ENCODE measurements at regions not wholly inside any gene's neighbourhood (a gene's known extent, or its start where the extent isn't known, plus 50 kb on each side); places are given as distances from the start of the nearest gene placed in this dataset.

DNA sequence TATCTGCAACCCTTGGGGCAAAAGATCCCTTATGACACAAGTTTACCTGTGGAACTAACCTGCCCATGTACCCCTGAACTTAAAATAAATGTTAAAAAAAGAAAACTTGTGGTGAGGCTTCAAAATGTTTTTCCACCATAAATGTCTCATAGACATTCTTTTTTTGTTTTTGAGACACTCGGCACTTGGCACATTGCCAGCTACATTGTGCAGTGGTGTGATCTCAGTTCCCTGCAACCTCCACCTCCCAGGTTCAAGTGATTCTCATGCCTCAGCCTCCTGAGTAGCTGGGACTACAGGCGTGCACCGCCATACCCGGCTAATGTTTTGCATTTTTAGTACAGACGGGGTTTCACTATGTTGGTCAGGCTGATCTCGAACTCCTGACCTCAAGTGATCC lies 528.9 kb upstream of the CXorf51A start:
- Histone ChIP-seq H3K9me3 (no peaks in the 10 kb centered on the region; the same call in 2 of the 3 replicates), H3K4me1 (no peaks in the 10 kb centered on the region), H3K4me3 (no peak overlapping the region), H3K27ac (no peak overlapping the region), H3K4me2 (no peak overlapping the region)
- WGBS (ENCODE audit: missing lambda C conversion rate) = 41% methylated on average over 5 of the region's 6 CpGs
- FAIRE-seq = no peak
- no peak for TF ChIP-seq EHF (CRISPR knock-in tag; IDR thresholded peaks at IDR 0.05)
- TF ChIP-seq CHD2 (IDR thresholded peaks at IDR 0.05; ENCODE audit: low read length, partially characterized antibody) = no peak
- ATAC-seq = no peak
- no peak for DNase-seq (ENCODE audit: low read depth in 1 of 2, low spot score in 1 of 2)
- CTCF ChIA-PET = no interaction called here
- POLR2A ChIA-PET = no interaction called here

DNA sequence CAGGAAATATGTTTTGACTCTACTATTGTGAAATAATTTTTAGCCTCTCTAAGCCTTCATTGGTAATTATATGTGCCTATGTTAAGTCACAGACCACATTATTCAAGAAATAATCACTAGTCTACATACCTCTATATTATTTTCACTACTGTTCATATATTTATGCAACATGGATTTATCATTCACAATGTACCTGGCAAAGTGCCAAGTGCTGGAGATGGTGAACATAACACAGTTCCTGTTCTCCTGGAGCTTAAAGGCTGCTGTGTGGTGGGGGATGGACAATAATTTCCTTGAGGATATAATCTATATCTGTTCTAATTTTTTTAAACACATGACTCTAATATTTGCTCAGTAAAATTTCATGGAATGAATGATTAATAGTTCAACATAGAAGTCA lies 527.7 kb upstream of the CXorf51A start:
- no peak for DNase-seq (ENCODE audit: low read depth in 1 of 2, low spot score in 1 of 2)
- Histone ChIP-seq H3K4me2 (no peak overlapping the region), H3K4me3 (no peak overlapping the region), H3K4me1 (no peaks in the 10 kb centered on the region), H3K27ac (no peak overlapping the region), H3K9me3 (no peaks in the 10 kb centered on the region; the same call in 2 of the 3 replicates)
- FAIRE-seq = no peak
- no peak for ATAC-seq
- TF ChIP-seq NPAS2 (CRISPR knock-in tag; IDR thresholded peaks at IDR 0.05; ENCODE audit: borderline replicate concordance) (no peak), TFCP2L1 (CRISPR knock-in tag; IDR thresholded peaks at IDR 0.05) (no peak), CHD2 (IDR thresholded peaks at IDR 0.05; ENCODE audit: low read length, partially characterized antibody) (no peak), BHLHE40 (IDR thresholded peaks at IDR 0.05; ENCODE audit: low read depth, low read length) (no peak), MYC (IDR thresholded peaks at IDR 0.05; ENCODE audit: borderline replicate concordance, low read length) (no peak), CHD4 (IDR thresholded peaks at IDR 0.05; ENCODE audit: borderline replicate concordance) (no peak), HDAC2 (IDR thresholded peaks at IDR 0.05) (no peak), PHF8 (IDR thresholded peaks at IDR 0.05; ENCODE audit: borderline replicate concordance, low read depth) (no peak)
- TF ChIP-seq, protein P1, sequence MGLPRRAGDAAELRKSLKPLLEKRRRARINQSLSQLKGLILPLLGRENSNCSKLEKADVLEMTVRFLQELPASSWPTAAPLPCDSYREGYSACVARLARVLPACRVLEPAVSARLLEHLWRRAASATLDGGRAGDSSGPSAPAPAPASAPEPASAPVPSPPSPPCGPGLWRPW (IDR thresholded peaks at IDR 0.05) = no peak
- TF ChIP-seq, protein P2, sequence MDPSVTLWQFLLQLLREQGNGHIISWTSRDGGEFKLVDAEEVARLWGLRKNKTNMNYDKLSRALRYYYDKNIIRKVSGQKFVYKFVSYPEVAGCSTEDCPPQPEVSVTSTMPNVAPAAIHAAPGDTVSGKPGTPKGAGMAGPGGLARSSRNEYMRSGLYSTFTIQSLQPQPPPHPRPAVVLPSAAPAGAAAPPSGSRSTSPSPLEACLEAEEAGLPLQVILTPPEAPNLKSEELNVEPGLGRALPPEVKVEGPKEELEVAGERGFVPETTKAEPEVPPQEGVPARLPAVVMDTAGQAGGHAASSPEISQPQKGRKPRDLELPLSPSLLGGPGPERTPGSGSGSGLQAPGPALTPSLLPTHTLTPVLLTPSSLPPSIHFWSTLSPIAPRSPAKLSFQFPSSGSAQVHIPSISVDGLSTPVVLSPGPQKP (IDR thresholded peaks at IDR 0.05; ENCODE audit: low read depth, low read length) = no peak
- ChIA-PET CTCF (no interaction called here), POLR2A (no interaction called here)

DNA sequence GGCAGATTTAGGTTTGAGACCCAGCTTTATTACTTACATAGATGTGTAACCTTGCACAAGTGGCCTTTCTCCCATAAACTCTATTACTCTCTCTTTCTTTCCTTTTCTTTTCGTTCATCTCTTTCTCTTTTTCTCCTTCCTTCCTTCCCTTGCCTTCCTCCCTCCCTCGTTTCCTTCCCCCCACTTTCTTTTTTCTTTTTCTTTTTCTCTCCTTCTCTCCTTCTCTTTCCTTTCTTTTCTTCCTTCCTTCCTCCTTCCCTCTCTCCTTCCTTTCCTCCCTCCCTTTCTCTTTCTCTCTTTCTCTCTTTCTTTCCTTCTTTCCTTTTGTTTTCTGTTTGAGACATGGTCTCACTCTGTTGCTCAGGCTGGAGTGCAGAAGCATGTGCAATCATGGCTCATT lies 526.4 kb upstream of the CXorf51A start:
- DNase-seq (ENCODE audit: low read depth in 1 of 2, low spot score in 1 of 2) = no peak
- 0% methylated on average over 2 of the region's 2 CpGs for WGBS (ENCODE audit: missing lambda C conversion rate)
- no peak overlapping the region for H3K4me3 ChIP-seq
- H3K9me3 ChIP-seq = no peaks in the 10 kb centered on the region; the same call in 2 of the 3 replicates
- no peak overlapping the region for H3K4me2 ChIP-seq
- CTCF ChIA-PET = no interaction called here
- no peaks in the 10 kb centered on the region for H3K4me1 ChIP-seq
- TF ChIP-seq EHMT2 (IDR thresholded peaks at IDR 0.05; ENCODE audit: low read depth) (no peak), EHF (CRISPR knock-in tag; IDR thresholded peaks at IDR 0.05) (no peak), EP300 (IDR thresholded peaks at IDR 0.05) (no peak), HEYL (CRISPR knock-in tag; IDR thresholded peaks at IDR 0.05) (no peak), PHF8 (IDR thresholded peaks at IDR 0.05; ENCODE audit: borderline replicate concordance, low read depth) (no peak), JUN (IDR thresholded peaks at IDR 0.05) (no peak), ESRRA (IDR thresholded peaks at IDR 0.05; ENCODE audit: borderline replicate concordance, low read length) (no peak), TFCP2L1 (CRISPR knock-in tag; IDR thresholded peaks at IDR 0.05) (no peak), TP53 (CRISPR knock-in tag; IDR thresholded peaks at IDR 0.05) (no peak), RAD21 (conservative IDR thresholded peaks at IDR 0.05 in 1 of 2, IDR thresholded peaks at IDR 0.05 in 1 of 2) (no peak), ZSCAN20 (CRISPR knock-in tag; IDR thresholded peaks at IDR 0.05) (no peak)
- TF ChIP-seq, protein P3, sequence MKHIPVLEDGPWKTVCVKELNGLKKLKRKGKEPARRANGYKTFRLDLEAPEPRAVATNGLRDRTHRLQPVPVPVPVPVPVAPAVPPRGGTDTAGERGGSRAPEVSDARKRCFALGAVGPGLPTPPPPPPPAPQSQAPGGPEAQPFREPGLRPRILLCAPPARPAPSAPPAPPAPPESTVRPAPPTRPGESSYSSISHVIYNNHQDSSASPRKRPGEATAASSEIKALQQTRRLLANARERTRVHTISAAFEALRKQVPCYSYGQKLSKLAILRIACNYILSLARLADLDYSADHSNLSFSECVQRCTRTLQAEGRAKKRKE (CRISPR knock-in tag; IDR thresholded peaks at IDR 0.05; ENCODE audit: low read depth) = no peak
- FAIRE-seq = no peak
- ATAC-seq = no peak
- POLR2A ChIA-PET = no interaction called here
- H3K27ac ChIP-seq = no peak overlapping the region
